Mesenchymal stem cell (in vitro differentiated cells and primary cell): ENCODE measurements at regions not wholly inside any gene's neighbourhood (a gene's known extent, or its start where the extent isn't known, plus 50 kb on each side); places are given as distances from the start of the nearest gene placed in this dataset.

Source experiments
- DNase-seq: peaks from one replicate; pipeline ENCODE4 v3.0.0-alpha.2; 2013
- H2AFZ ChIP-seq: one replicate; pipeline ENCODE4 v1.6.1; 2013; ENCODE audit warnings: low read depth, mild to moderate bottlenecking, control low read depth, inconsistent platforms, low read length, moderate library complexity
- H2AK5ac ChIP-seq: 2 replicates; pipeline ENCODE4 v1.6.1; 2013; ENCODE audit warnings: low read length, moderate library complexity, mild to moderate bottlenecking, inconsistent platforms; ENCODE audit not compliant: severe bottlenecking
- H2BK120ac ChIP-seq: one replicate; pipeline ENCODE4 v1.6.1; 2013; ENCODE audit warnings: low read depth, mild to moderate bottlenecking, inconsistent platforms, low read length, moderate library complexity
- H2BK12ac ChIP-seq, 2 experiments: one replicate each; pipeline ENCODE4 v1.6.1; 2013; ENCODE audit warnings: inconsistent platforms in 2 of 2, low read length in 2 of 2, mild to moderate bottlenecking in 2 of 2, moderate library complexity in 2 of 2, control low read depth in 1 of 2
- H2BK15ac ChIP-seq: one replicate; pipeline ENCODE4 v1.6.1; 2013; ENCODE audit warnings: mild to moderate bottlenecking, low read depth, inconsistent platforms; ENCODE audit not compliant: poor library complexity, severe bottlenecking
- H2BK5ac ChIP-seq: 2 replicates; pipeline ENCODE4 v1.6.1; 2013; ENCODE audit warnings: low read depth, mild to moderate bottlenecking, low read length, control low read depth, inconsistent platforms; ENCODE audit not compliant: poor library complexity, severe bottlenecking
- H3K14ac ChIP-seq, 2 experiments: one replicate each; pipeline ENCODE4 v1.6.1; 2013; ENCODE audit warnings: inconsistent platforms in 2 of 2, low read length in 2 of 2, control low read depth in 1 of 2, mild to moderate bottlenecking in 1 of 2, moderate library complexity in 1 of 2
- H3K18ac ChIP-seq, 2 experiments: one replicate each; pipeline ENCODE4 v1.6.1; 2013; ENCODE audit warnings: inconsistent platforms in 2 of 2, low read length in 2 of 2, control low read depth in 1 of 2, low read depth in 1 of 2, mild to moderate bottlenecking in 1 of 2
- H3K23ac ChIP-seq, 2 experiments: one replicate each; pipeline ENCODE4 v1.6.1; 2013; ENCODE audit warnings: inconsistent platforms in 2 of 2, low read length in 2 of 2, mild to moderate bottlenecking in 2 of 2, moderate library complexity in 2 of 2, control low read depth in 1 of 2
- H3K27ac ChIP-seq: 2 replicates; pipeline ENCODE4 v1.5.1; 2013; ENCODE audit warnings: mild to moderate bottlenecking, moderate library complexity, low read length, control low read depth, inconsistent platforms; ENCODE audit not compliant: poor library complexity, severe bottlenecking
- H3K27me3 ChIP-seq, 2 experiments: 2 replicates each; pipeline versions ENCODE4 v1.6.1 to v1.7.0; 2013; ENCODE audit warnings: low read length in 2 of 2, mild to moderate bottlenecking in 2 of 2, moderate library complexity in 2 of 2, control low read depth in 1 of 2, inconsistent platforms in 1 of 2; ENCODE audit not compliant: control insufficient read depth in 1 of 2, insufficient read depth in 1 of 2
- H3K36me3 ChIP-seq, 2 experiments: 2 replicates each; pipeline versions ENCODE4 v1.6.1 to v1.7.0; 2013; ENCODE audit warnings: low read length in 2 of 2, control low read depth in 1 of 2, inconsistent platforms in 1 of 2, low read depth in 1 of 2, mild to moderate bottlenecking in 1 of 2; ENCODE audit not compliant: insufficient read depth in 2 of 2, control insufficient read depth in 1 of 2
- H3K4ac ChIP-seq, 2 experiments: one replicate each; pipeline ENCODE4 v1.6.1; 2013; ENCODE audit warnings: inconsistent platforms in 2 of 2, low read length in 2 of 2, mild to moderate bottlenecking in 2 of 2, moderate library complexity in 2 of 2, control low read depth in 1 of 2, low read depth in 1 of 2
- H3K4me1 ChIP-seq: 2 replicates; pipeline ENCODE4 v1.6.1; 2013; ENCODE audit warnings: low read depth, low read length, control low read depth; ENCODE audit not compliant: control insufficient read depth, insufficient read depth
- H3K4me2 ChIP-seq: 2 replicates; pipeline ENCODE4 v1.6.1; 2013; ENCODE audit warnings: low read length, mild to moderate bottlenecking, inconsistent platforms; ENCODE audit not compliant: poor library complexity, severe bottlenecking
- H3K4me3 ChIP-seq, 2 experiments: 2 replicates each; pipeline versions ENCODE4 v1.5.1 to v1.7.0; 2013; ENCODE audit warnings: low read length in 2 of 2, mild to moderate bottlenecking in 2 of 2, control low read depth in 1 of 2, low read depth in 1 of 2; ENCODE audit not compliant: insufficient read depth in 1 of 2
- H3K79me1 ChIP-seq: replicated peaks from 2 replicates; pipeline ENCODE4 v1.6.1; 2013; ENCODE audit warnings: mild to moderate bottlenecking, control low read depth, low read length, inconsistent platforms; ENCODE audit not compliant: poor library complexity, severe bottlenecking
- H3K9ac ChIP-seq: 2 replicates; pipeline ENCODE4 v1.7.0; 2013; ENCODE audit warnings: mild to moderate bottlenecking, low read length, moderate library complexity
- H3K9me3 ChIP-seq: 2 replicates; pipeline ENCODE4 v1.7.0; 2013; ENCODE audit warnings: mild to moderate bottlenecking, low read length; ENCODE audit not compliant: control insufficient read depth
- H4K8ac ChIP-seq: one replicate; pipeline ENCODE4 v1.6.1; 2013; ENCODE audit warnings: inconsistent platforms, mild to moderate bottlenecking, low read length, moderate library complexity
- H4K91ac ChIP-seq: one replicate; pipeline ENCODE4 v1.6.1; 2013; ENCODE audit warnings: mild to moderate bottlenecking, low read length, inconsistent platforms
- WGBS: methylation state at CpG from one replicate; pipeline ENCODE4 v1.1.7; 2013; ENCODE audit warnings: mixed read lengths; 5-methylcytosine and 5-hydroxymethylcytosine counted together

DNA sequence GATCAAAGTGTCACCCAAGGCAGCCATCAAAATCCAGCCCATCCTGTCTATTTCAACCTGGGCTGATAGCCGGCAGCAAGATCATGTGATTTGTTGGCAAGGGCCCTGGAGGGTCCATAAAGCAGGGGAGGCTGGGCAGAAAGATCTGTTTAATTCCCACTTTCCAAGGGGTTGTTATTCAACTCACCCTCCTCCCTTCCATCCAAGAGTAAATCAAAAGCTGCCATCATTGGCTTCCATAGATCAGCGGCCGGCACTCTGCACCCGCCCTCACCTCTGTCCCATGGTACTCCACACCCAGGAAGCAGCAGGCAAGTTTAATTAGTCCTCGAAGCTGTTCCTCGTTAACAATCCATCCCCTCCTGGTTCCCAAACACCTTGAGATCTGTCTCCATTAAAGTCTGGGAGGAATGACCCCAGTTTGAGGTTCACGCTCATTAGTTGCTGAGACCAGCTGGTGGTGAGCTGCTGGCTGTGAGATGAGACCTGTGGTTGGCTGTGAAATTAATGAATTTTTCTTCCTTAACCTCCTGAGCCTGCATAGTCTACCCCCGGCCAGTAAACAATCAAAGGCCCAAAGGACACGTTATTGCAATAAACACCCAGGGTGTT lies 120.6 kb upstream of the CHST15 start:
- no peak overlapping the region for H3K4me2 ChIP-seq
- H2AFZ ChIP-seq = no peak overlapping the region
- no peak overlapping the region for H2BK5ac ChIP-seq
- peaks cover 3% of the 10 kb centered on the region for H3K9me3 ChIP-seq
- no peak overlapping the region for H4K8ac ChIP-seq
- DNase-seq = no peak
- no peak overlapping the region for H3K23ac ChIP-seq
- H3K9ac ChIP-seq = no peak overlapping the region
- 91% methylated on average over 4 of the region's 9 CpGs for WGBS
- H3K27me3 ChIP-seq = peaks cover 0 to 49% of the 10 kb centered on the region in 2 experiments
- peaks cover 19% of the 10 kb centered on the region for H3K4me1 ChIP-seq
- H3K18ac ChIP-seq = no peak overlapping the region
- no peak overlapping the region for H2BK15ac ChIP-seq
- no peak overlapping the region for H3K4me3 ChIP-seq
- H3K79me1 ChIP-seq = no peaks in the 10 kb centered on the region
- no peak overlapping the region for H3K14ac ChIP-seq
- H3K36me3 ChIP-seq = no peaks in the 10 kb centered on the region
- H2AK5ac ChIP-seq = peak overlapping the region; percentile 55
- no peak overlapping the region for H3K27ac ChIP-seq
- H4K91ac ChIP-seq = no peak overlapping the region
- no peak overlapping the region for H3K4ac ChIP-seq
- H2BK120ac ChIP-seq = no peak overlapping the region
- H2BK12ac ChIP-seq = no peak overlapping the region

DNA sequence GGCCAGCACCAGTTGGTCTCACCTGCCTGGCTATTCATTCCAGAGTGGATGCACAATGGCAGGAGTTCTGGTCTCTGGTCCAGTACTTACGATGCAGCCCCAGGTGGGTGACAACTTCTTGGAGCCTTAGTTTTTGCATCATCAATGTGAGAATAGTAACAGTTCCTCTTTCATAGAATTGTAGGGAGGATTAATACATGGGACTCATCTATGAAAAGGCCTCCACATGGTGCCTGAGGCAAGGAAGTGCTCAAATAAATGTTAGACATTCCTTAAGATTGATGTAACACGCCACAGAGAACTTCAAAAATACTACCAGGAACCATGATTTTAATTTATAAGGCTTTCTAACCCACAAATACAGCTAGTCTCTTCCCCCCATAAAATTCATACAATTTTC lies 120.1 kb upstream of the CHST15 start:
- WGBS = 74% methylated on average over 2 of the region's 2 CpGs
- no peak overlapping the region for H3K4me3 ChIP-seq
- H2BK12ac ChIP-seq = no peak overlapping the region
- peaks cover 0 to 44% of the 10 kb centered on the region in 2 experiments for H3K27me3 ChIP-seq
- no peak overlapping the region for H3K4ac ChIP-seq
- H2BK120ac ChIP-seq = no peak overlapping the region
- no peak for DNase-seq
- H3K36me3 ChIP-seq = no peaks in the 10 kb centered on the region
- no peak overlapping the region for H2AK5ac ChIP-seq
- no peak overlapping the region for H3K9ac ChIP-seq
- H3K9me3 ChIP-seq = peaks cover 3% of the 10 kb centered on the region
- H4K91ac ChIP-seq = no peak overlapping the region
- no peaks in the 10 kb centered on the region for H3K79me1 ChIP-seq
- no peak overlapping the region for H4K8ac ChIP-seq
- no peak overlapping the region for H2BK5ac ChIP-seq
- H3K4me2 ChIP-seq = no peak overlapping the region
- H2BK15ac ChIP-seq = no peak overlapping the region
- H3K4me1 ChIP-seq = peaks cover 19% of the 10 kb centered on the region
- H3K14ac ChIP-seq = no peak overlapping the region
- no peak overlapping the region for H2AFZ ChIP-seq
- H3K18ac ChIP-seq = no peak overlapping the region
- H3K23ac ChIP-seq = no peak overlapping the region
- H3K27ac ChIP-seq = peak overlapping the region; percentile 0

DNA sequence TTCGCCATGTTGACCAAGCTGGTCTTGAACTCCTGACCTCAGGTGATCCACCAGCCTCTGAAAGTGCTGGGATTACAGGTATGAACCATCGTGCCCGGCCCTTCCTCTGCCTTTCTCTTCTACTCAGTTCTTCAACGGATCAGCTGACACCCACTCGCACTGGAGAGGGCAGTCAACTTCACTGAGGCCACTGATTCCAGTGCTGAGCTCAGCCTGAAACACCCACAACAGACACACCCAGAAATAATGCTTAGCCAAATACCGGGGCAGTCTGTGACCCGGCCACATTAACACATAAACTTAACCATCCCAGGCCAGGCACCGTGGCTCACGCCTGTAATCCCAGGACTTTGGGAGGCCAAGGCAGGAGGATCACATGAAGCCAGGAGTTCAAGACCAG lies 119.3 kb upstream of the CHST15 start:
- Histone ChIP-seq H3K4me1 (peaks cover 17% of the 10 kb centered on the region), H4K8ac (no peak overlapping the region), H2AFZ (no peak overlapping the region), H2AK5ac (peak overlapping the region; percentile 1), H3K36me3 (no peaks in the 10 kb centered on the region), H3K9ac (no peak overlapping the region), H2BK120ac (no peak overlapping the region), H3K4me2 (no peak overlapping the region), H2BK5ac (no peak overlapping the region), H3K27ac (no peak overlapping the region), H2BK12ac (no peak overlapping the region), H3K23ac (no peak overlapping the region), H3K18ac (no peak overlapping the region), H3K14ac (no peak overlapping the region), H3K4ac (no peak overlapping the region), H3K27me3 (peaks cover 0 to 36% of the 10 kb centered on the region in 2 experiments), H3K9me3 (peaks cover 3% of the 10 kb centered on the region), H2BK15ac (no peak overlapping the region), H3K79me1 (no peaks in the 10 kb centered on the region), H4K91ac (no peak overlapping the region), H3K4me3 (no peak overlapping the region)
- 90% methylated on average over 9 of the region's 9 CpGs for WGBS
- no peak for DNase-seq

DNA sequence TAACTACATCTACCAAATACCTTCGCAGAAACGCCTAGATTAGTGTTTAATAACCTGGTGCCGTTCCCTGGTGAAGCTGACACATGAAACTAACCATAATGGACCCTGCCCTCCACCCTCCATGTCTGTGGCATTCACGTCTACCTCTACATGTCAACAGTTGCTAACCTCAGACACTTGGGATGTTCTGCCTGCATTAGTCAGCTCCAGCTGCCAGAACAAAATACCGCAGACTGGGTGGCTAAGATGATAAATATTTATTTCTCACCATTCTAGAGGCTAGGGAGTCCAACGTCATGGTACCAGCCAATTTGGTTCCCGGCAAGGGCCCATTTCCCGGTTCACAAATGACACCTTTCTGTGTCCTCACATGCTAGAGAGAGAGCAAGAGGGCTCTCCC lies 118.5 kb upstream of the CHST15 start:
- 67% methylated on average over 8 of the region's 8 CpGs for WGBS
- H4K91ac ChIP-seq = no peak overlapping the region
- no peak overlapping the region for H2BK5ac ChIP-seq
- no peak overlapping the region for H2AK5ac ChIP-seq
- H4K8ac ChIP-seq = no peak overlapping the region
- H3K79me1 ChIP-seq = no peaks in the 10 kb centered on the region
- peak; percentile 90 for DNase-seq
- no peak overlapping the region for H2BK15ac ChIP-seq
- H3K4me1 ChIP-seq = peaks cover 17% of the 10 kb centered on the region
- no peak overlapping the region for H2AFZ ChIP-seq
- H3K9ac ChIP-seq = no peak overlapping the region
- no peak overlapping the region for H2BK12ac ChIP-seq
- H3K14ac ChIP-seq = no peak overlapping the region
- H2BK120ac ChIP-seq = no peak overlapping the region
- peaks cover 3% of the 10 kb centered on the region for H3K9me3 ChIP-seq
- H3K18ac ChIP-seq = no peak overlapping the region
- peaks cover 0 to 29% of the 10 kb centered on the region in 2 experiments for H3K27me3 ChIP-seq
- H3K4me3 ChIP-seq = no peak overlapping the region
- no peaks in the 10 kb centered on the region for H3K36me3 ChIP-seq
- H3K23ac ChIP-seq = no peak overlapping the region
- no peak overlapping the region for H3K4ac ChIP-seq
- H3K4me2 ChIP-seq = no peak overlapping the region
- H3K27ac ChIP-seq = peak overlapping the region; percentile 48
